H1 (cell line): ENCODE measurements at regions not wholly inside any gene's neighbourhood (a gene's known extent, or its start where the extent isn't known, plus 50 kb on each side); places are given as distances from the start of the nearest gene placed in this dataset.

Experiments used
- CHD1 ChIP-seq: IDR thresholded peaks from 2 replicates; pipeline ENCODE4 v1.6.1; 2012; ENCODE audit warnings: low read depth, low read length, improper control_type of control experiment
- TF ChIP-seq, protein P1 (sequence below): IDR thresholded peaks from 2 replicates; pipeline ENCODE4 v1.6.1; 2012; ENCODE audit warnings: low read length, inconsistent platforms

- TF ChIP-seq, protein P1, sequence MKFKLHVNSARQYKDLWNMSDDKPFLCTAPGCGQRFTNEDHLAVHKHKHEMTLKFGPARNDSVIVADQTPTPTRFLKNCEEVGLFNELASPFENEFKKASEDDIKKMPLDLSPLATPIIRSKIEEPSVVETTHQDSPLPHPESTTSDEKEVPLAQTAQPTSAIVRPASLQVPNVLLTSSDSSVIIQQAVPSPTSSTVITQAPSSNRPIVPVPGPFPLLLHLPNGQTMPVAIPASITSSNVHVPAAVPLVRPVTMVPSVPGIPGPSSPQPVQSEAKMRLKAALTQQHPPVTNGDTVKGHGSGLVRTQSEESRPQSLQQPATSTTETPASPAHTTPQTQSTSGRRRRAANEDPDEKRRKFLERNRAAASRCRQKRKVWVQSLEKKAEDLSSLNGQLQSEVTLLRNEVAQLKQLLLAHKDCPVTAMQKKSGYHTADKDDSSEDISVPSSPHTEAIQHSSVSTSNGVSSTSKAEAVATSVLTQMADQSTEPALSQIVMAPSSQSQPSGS = no peak
- no peak for TF ChIP-seq CHD1
- TF ChIP-seq, all 59 proteins: peak for 0
These were observed 174.2 kb upstream of the ATP11B start (continued) for GRCh38 chr3:182618981-182619591.
